GM23248 (cell line): ENCODE measurements at regions not wholly inside any gene's neighbourhood (a gene's known extent, or its start where the extent isn't known, plus 50 kb on each side); places are given as distances from the start of the nearest gene placed in this dataset.

Experiments
- EZH2 ChIP-seq: fragments of 200-600 bp; sonication (generic); IDR thresholded peaks from 2 replicates; pipeline ENCODE4 v1.6.1; 2018; ENCODE audit warnings: antibody characterized with exemption, mild to moderate bottlenecking; ENCODE audit not compliant: insufficient read depth, poor library complexity, severe bottlenecking
- EZH2phosphoT487 ChIP-seq: fragments of 200-600 bp; sonication (generic); IDR thresholded peaks from 2 replicates; pipeline ENCODE4 v1.6.1; 2018; ENCODE audit warnings: antibody characterized with exemption, moderate library complexity, mild to moderate bottlenecking, low read depth; ENCODE audit not compliant: insufficient read depth

DNA sequence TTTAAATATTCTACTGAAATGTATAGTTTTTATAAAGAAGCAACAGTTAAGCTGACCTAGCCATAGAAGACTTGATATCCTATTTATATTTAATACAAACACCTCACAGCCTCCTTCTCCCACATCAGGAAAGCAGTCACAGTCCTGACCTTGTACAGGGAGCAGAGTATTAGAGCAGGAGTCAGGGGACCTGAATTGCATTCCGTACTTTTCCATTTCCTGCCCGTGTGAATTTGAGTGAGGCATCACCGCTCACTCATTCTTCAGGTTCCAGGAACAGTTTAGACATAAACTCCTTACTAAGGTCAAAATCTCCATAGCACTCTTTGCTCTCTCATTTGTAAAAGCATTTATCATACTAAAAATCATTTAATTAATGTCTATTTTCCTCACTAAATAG lies 482.5 kb upstream of the FAT3 start:
- TF ChIP-seq EZH2: no peak
- TF ChIP-seq EZH2phosphoT487: no peak
